ENCODE measurements at regions not wholly inside any gene's neighbourhood (a gene's known extent, or its start where the extent isn't known, plus 50 kb on each side); places are given as distances from the start of the nearest gene placed in this dataset.
A peak's percentile ranks its signal among the peaks of the same experiment; 100 is the strongest.
"Not testable (repeated sequence)": the region's sequence is repeated elsewhere in the genome, so short reads cannot be mapped to it uniquely, and the experiment has no call there.

DNA sequence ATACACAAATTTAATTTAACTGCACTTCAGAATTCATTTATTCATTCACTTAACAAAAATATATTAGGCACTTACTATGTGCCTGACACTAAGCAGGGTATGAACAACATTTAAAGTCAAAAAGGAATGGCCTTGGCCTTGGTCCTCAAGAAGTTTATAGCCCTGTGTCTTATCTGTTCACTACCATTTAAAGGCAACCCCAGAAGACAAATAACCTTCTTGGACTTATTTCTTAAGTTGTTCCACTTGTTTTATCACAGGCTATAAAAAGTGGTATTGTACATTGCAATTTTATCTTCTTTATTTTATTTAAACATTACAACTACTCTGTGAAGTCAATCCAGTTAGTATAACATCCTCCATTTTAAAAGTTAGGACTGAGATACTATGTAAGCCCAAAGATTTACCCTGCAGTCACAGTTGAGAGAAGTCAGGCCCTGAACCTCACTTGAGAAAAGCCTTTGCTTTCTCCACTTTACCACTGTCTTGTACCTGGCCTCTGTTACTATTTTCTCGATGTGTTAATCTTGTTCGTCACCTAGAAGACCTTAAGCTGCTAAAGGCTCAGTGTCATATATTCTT is 305.6 kb upstream of the DIPK2B start:
- no peak for DNase-seq

DNA sequence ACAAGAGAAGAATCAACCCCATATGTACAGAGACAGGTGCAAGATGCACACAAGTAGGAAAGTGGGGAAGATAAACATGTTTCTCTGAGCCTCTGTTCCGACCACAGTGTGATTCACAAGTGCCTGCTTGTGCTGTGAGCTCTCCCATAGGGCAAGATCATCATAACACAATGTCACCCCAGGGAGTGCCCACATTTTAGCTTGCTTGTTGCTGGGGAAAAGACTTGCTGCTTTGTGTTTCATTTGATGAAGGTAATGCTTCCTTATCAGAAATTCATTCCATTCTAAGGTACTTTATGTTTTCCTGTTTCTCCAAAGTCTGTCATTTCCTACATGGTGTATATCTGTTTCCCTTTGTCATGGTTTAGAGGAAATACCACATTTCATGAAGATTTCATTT is 304.5 kb upstream of the DIPK2B start:
- DNase-seq, result no peak

- not testable (repeated sequence) for DNase-seq
These were observed 303.2 kb upstream of the DIPK2B start for GRCh38 chrX:45503787-45504362.

DNA sequence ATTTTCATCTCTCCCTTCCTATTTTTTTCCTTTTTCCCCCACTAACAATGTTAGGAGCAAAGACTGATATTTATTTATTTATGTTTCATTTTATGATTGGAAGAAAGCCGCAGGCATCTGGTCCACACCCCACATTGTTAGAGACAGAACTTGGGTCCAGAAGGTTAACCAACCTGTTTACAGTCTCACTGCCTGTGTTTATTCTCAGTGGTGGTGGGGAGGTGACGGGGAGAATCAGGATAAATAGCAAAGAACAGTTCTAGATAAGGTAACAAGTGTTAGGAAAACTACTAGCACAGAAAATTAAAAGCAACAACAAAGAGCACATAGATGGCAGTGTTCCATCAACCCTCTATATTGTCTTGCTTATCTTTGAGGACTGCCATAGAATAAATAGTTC is 301.7 kb upstream of the DIPK2B start:
- DNase-seq, result no peak

DNA sequence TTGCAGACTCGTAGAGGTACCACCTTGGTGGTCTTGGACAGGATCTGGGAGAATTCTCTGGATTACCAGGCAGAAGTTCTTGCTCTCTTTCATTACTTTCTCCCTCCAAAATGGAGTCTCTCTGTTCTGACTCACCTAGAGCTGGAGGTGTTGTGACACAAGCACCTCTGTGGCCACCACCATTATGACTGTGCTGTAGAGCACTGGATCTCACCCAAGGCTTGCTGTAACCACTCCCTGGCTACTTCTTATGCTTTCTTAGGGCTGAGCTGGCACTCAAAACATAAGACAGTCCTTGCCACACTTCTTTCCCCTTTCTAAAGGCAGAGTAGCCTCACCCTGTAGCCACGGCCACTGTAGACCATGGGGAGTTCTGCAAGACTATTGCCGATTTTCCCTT is 296.6 kb upstream of the DIPK2B start:
- DNase-seq, result no peak

DNA sequence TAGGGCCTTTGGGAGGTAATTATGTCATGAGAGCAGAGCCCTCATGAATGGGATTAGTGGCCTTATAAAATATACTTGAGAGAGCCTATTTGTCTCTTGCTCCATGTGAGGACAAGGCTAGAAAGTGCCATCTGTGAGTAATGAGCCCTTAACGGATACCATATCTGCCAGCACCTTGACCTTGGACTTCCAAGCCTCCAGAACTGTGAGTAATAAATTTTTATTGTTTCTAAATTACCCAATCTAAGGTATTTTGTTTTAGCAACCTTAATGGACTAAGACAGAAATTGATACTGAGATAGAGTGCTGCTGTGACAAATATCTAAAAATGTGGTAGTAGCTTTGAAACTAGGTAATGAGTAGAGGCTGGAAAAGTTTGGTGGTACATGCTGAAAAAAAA is 285.0 kb upstream of the DIPK2B start:
- DNase-seq, result no peak

DNA sequence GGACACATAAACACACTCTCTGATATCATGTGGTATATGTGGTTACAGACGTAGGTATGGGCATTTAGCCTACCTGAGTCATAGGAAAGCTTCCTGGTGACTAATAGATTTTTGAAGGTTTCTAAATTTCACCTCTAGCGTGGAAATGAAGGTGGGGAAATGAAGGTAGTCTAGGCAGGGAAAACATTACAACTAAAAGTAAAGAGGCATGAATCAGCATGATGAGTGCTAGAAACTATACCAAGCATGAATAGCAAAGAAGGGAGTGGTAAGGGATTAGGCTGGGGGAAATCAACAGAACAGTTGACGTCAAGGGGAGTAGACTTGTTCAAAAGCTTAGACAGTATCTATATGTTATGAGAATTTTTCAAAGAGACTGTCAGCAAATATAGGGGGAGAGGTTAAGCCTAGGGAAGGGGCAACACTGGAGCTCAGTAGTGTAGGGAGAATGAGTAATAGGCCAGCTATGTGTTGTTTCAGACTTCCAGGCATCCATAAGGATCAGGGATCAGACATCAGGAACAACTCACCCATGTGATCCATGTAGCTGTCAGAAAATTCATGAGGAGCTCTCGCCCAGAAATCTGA is 279.3 kb upstream of the DIPK2B start:
- DNase-seq, result no peak

- DNase-seq, result no peak
These were observed 278.6 kb upstream of the DIPK2B start for GRCh38 chrX:45479196-45479834.

DNA sequence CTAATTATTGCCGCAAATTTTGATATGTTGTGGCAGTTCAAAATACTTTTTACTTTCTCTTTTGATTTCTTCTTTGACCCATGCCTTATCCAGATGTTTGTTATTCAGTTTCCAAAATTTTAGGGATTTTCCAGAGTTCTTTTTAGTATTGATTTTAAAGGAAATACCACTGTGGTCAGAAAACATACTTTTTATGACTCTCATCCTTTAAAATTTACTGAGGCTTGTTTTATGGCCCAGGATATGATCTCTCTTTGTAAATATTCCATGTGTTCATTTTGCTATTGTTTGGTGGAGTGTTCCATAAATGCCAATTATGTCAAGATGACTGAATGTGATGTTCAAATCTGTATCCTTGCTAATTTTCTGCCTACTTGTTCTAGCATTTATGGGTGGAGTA is 272.3 kb upstream of the DIPK2B start:
- DNase-seq, result no peak

GRCh38 chrX:45467537-45467936 is 266.9 kb upstream of the DIPK2B start:
- not testable (repeated sequence) for DNase-seq

- not testable (repeated sequence) for DNase-seq
These were observed 255.1 kb upstream of the DIPK2B start for GRCh38 chrX:45455732-45456131.

DNA sequence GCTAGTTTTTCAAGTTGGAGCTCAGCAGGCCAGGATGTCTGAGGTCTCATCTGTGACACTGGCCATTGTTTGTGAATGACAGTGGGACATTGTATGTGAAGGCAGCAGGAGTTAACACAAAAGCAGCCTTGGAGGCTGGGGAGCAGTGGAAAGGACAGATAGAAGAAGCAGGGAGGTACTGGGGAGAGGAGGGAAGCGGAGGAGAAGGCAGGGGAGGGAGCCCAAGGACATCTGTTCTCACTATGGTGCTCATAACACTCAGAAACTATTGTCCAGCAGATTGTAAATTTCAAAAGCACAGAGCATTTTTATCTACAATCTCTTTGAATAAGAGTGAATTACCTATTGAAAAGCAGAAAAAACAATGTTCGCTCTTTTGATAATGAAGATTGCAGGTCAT is 253.6 kb upstream of the DIPK2B start:
- peak in 1 of 56 donors; percentile 0 for DNase-seq

GRCh38 chrX:45449982-45450381 is 249.3 kb upstream of the DIPK2B start:
- no peak for DNase-seq

DNA sequence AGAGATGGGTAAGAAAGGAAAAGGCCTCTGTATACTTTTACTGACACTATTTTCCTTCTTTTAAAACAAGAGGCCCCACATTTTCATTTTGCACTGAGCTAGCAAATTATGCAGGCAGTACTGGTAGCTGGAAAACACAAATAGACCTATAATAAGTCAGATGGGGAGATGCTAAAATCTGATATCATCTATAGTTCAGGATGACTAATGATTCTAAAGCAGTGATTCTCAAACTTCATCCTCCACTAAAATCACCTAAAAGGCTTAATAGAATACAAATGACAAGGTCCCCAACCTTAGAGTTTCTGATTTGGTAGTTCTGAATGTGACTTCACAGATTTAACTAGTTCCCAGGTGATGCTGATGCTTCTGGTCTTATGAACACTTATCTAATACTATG is 247.3 kb upstream of the DIPK2B start:
- no peak for DNase-seq

- DNase-seq, result no peak
These were observed 246.7 kb upstream of the DIPK2B start for GRCh38 chrX:45447331-45447730.

GRCh38 chrX:45445745-45446412 is 245.2 kb upstream of the DIPK2B start:
- DNase-seq, result no peak

- no peak for DNase-seq
These were observed 236.5 kb upstream of the DIPK2B start for GRCh38 chrX:45437186-45437585.

GRCh38 chrX:45435481-45435880 is 234.8 kb upstream of the DIPK2B start:
- no peak for DNase-seq

GRCh38 chrX:45434231-45434630 is 233.6 kb upstream of the DIPK2B start:
- no peak for DNase-seq

GRCh38 chrX:45428831-45429230 is 228.2 kb upstream of the DIPK2B start:
- no peak for DNase-seq

DNA sequence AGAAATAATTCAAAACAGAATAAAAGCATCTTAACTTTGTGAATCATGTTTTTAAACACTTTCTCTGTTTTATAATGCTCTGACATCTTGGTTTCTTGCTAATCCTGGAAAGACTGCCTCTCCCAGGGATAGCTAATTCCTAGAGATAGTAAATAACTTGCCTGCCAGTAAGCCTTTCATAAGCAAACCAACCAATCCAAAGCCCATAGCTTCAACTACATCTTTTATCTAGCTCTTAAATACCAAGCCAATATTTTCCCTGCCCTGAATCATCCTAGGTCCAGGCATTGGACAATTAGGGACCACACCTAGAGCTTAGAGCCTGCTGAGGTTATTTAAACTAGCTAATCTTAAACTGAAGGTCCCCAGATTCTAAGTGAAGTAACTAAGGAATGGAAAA is 223.7 kb upstream of the DIPK2B start:
- no peak for DNase-seq

GRCh38 chrX:45422216-45422925 is 221.7 kb upstream of the DIPK2B start:
- DNase-seq, result no peak
